ENCODE measurements at regions not wholly inside any gene's neighbourhood (a gene's known extent, or its start where the extent isn't known, plus 50 kb on each side); places are given as distances from the start of the nearest gene placed in this dataset.

DNA sequence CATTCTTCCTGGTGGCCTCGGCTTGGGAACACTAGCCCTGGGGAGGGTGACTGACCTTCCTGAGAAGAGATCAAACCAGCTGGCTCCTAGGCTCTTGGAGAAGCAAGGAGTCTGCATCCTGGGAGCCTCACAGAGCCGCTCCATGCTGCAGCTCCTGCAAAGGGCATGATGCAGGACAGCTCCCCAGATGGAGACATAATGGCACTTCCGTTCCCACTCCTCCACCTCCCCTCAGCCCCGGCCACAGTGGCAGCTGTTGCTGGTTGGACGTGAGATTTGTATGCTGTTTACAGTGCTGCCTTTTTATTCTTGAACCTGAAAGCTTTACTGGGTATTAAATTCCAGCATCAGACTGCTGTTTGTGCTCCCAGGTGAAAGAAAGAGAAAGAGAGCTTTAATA lies 83.7 kb upstream of the CTTNBP2NL start:
- no peak for DNase-seq
- intact Hi-C loops (cut with DNase I), result no loop called here

DNA sequence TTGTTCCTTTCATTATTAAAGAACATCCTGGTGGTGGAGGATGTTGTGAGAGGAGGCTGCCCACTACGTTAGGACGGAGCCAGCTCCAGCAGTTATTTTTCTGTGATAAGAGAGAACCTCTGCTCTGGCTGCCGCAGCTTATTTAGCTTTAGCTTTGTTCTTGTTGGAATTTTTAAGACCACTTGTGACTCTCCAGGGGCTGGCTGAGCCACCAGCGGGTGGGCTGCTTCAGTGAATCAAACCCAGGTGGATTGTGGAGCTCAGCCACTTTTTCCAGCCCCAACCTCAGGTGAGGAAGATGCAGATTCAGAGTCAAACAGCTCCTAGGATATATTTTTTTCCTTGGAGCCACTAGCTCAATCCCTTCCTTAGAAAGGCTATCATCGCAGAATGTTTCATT lies 83.1 kb upstream of the CTTNBP2NL start:
- intact Hi-C loops (cut with DNase I), result no loop called here
- no peak for DNase-seq

DNA sequence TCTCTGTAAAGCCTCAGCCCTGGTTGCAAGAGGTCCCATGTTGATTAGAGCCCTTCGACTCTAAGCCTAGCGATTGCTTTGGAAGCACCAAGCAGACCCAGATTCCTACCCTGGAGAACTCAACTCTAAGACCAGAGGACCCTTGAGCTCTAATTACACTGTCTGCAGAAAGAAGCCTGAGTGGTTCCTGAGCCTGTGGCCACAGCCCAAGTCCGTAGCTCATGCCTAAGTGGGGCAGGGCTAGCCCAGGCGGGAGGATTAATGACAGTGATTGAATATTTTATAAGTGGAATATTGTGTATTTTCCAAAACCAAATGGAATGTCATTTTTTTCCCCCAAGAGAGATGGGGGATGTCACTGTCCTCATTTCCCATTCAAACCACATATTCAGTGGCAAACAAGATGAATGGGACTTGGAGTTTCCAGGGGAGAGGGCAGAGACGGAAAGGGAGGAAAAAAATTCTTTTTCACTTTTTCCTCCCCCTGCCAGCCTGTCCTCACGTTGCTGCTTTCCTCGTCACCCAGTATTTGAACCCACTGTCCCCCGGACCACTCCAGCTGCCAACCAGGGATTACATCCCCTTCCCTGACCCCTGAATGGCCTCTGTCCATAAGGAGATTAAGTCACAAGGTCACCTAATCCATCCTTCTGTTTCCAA lies 79.6 kb upstream of the CTTNBP2NL start:
- intact Hi-C loops (cut with DNase I), result no loop called here
- no peak for DNase-seq

DNA sequence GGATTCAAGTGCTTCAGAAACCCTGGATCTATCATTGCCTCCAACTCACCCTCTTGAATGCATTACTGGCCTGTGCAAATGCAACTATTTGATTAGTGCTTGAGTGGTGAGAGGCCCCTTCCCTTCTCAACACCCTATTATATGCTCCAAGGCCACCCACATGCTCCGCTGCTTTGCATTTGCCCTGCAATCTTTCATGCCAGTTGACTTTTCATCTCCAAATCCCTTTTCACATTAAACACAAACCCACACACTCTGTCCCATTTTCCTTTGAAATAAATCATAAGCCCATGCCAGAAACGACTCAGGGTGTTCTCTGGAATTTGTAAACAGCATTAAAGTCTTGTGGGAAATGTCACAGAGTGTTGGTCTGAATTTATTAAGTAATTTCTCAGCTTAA lies 78.9 kb upstream of the CTTNBP2NL start:
- intact Hi-C loops (cut with DNase I), result no loop called here
- DNase-seq, result no peak

DNA sequence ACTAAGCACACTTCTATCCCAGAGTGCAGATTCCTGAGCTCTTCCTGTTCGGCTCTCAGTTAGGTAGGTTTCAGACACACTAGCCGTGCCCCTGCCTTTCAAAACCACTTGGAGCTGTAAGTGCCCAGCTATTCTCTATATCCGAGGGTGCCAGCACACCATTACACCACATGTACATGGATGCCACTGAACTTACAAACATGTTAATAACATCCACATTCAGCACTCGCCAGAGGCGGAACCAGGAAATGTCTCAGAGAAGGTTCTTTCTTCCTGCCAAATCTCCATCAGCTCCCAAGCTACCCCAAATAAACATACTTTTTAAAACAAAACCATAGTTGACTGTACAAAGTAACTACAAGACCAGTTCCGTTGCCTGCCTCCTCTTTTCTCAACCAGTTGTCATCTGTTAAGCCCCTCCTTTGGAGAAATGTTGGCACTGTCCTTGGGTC lies 78.4 kb upstream of the CTTNBP2NL start:
- DNase-seq, result no peak
- intact Hi-C loops (cut with DNase I), result no loop called here

DNA sequence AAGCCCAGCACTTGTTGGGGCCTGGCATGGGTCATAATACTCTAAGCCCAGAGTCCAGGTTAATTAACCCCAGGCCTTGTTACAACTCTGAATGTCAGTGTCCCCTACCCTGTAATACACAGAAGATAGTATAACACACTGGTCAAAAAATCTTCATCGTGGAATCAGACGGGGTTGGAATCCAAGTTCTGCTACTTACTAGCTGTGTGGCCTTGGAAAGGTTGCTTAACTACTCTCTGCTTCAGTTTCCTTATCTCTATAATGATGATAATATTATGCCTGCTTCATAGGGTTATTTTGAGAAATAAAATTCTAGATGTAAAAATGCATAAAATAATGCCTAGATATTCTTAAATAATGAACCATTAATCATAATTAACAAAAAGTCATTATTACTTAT lies 77.8 kb upstream of the CTTNBP2NL start:
- no peak for DNase-seq
- intact Hi-C loops (cut with DNase I), result no loop called here

DNA sequence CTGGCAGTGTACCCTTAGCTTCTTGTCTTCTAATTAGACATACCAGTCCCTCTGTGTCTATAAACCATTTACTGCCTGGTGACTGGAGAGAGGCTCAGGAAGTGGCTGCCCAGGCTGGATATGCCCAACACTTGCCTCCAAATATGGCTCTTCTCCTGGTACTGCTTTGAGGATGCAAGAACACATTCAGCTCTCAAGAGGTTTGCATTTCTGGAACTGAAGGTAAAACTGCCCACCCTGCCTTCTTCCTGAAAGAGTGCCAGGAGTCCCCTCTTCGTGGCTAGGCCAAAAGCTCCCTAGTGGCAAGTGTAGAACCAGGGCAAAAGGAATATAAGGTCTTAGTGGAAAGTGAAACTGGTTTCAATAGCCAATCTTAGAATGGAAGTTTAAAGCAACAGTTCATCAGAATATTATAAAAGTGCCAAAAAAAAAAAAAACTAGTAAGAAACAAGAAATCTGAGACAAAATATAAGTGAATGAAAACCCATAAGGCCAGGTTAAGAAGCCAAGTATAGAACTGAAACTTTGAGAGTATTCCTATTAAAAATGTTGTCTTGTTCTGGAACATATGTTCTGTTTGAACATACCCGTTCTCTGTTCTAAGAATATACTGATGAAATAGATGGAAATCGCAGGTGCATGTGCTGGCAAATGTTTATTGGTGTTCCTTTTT lies 77.2 kb upstream of the CTTNBP2NL start:
- no peak for DNase-seq
- intact Hi-C loops (cut with DNase I), result no loop called here

DNA sequence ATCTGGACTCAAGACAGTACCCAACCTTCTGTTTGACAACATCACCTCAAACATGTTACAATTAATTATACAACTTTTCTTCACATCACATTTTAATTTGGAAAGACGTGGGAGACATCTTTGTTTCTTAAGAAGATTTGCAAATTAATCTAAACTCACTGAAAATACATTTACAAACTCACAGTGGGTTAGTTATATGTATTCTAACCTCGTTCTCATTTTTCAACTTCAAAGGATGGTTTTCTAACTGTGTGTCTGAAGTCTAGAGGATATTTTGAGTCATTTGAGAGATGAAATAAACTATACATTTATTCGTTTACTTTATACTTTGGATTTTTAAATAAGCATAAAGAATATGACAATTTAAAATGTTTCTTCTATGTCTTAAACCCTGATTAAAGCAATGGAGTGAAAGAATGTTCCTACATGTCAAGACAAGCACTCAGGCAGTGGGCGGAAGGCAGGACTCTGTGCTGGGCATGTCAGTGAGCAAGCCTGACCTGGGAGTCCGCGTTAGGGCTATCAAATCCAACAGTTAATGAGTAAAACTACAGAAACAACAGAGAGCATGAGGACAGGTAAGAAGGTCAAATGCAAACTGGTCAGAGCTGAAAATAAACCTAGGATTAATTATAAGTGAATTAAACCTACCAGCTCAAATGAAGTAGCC lies 76.5 kb upstream of the CTTNBP2NL start:
- intact Hi-C loops (cut with DNase I), result no loop called here
- no peak for DNase-seq

DNA sequence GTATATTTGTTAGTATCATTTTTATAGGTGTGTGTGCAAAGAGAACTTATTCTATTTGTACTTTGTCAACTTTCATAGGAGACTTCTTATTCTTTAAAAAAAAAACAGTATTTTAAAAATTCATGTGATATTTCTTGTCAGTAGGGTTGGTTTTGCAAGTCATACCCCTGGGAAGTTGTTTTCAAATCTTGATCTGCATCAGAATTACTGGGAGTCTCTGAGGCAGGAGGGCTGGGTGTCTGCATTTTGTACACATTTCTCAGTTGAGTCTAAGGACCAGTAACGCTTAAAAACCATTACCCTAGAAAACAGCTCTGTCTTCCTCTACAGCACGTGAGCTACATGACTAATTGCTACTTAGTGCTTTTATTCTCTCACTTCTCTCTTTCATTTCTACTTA lies 76.0 kb upstream of the CTTNBP2NL start:
- no peak for DNase-seq
- intact Hi-C loops (cut with DNase I), result no loop called here

DNA sequence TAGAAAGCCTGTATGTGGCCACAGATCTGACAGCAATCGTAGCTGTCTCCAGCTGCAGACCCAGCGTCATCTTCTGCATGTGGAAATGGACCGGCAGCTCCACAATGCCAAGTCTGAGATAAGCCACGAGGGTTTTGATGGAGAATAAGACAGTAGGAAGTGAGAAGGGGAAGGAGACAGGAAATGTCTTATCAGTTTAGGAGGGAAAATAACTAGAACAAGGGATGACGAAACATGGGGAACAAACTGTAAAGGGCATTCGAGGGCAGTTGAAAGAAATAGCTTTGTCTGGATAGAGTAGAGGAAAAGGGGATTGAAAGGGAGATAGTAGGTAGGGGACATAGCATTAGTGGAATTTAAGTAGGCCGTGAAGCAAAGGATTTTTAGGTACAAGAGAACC lies 74.0 kb upstream of the CTTNBP2NL start:
- intact Hi-C loops (cut with DNase I), result no loop called here
- no peak for DNase-seq

DNA sequence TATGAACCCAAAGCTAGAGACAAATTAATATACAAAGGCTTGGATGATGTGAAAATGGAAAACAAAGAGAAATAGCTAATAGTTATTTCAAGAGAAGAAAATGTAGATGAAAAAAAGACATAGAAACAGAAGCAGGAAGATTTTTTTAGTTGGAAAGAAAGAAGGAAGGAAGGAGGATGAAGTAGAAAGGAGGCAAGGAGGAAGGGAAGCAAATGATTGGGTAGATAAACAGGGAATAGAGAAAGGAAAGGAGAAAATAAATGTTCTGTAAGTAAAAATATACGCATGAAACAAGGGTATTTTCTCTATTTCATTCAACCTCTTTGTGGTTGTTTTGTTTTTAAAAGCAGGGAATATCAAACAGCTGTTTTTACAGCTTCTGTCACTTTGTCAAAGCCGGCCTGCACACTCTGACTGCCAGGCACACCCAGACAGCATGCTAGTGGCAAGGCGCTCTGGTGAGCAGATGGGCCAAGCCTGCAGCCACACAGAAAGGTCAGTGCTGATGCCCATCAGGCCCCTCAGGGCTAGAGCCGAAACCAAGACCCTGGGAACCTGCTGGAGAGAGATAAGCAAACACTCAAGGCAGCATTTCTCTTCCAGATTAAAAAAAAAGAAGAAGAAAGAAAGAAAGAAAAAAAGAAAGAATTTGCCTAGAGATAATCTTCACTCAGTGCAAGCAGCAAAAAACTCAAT lies 72.9 kb upstream of the CTTNBP2NL start:
- intact Hi-C loops (cut with DNase I), result no loop called here

DNA sequence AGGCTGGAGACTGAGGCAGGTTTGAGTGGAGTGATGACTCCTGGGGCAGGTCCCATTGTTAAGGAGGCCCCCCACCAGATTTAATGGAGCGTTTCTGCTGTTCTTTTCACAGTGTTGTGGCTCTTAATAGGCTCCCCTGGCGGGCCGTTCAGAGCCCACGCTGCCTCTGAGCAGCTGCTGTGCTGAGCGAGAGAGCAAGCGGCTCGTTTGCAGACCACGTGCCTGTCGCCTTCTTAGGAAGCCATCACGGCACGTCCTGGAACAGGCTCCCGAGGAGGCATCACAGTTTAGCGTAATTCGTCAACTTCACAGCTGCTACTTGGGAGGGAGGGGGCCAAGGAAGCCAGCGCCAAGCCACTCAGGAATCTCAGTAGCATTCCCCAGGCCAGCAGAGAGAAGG lies 70.5 kb upstream of the CTTNBP2NL start:
- DNase-seq, result peak in 9 of 10 donors; percentile 28 to 96 (median 69)
- intact Hi-C loops (cut with DNase I), result no loop called here

More for the DNA sequence above, 72.9 kb upstream of the CTTNBP2NL start:
- no peak for DNase-seq

DNA sequence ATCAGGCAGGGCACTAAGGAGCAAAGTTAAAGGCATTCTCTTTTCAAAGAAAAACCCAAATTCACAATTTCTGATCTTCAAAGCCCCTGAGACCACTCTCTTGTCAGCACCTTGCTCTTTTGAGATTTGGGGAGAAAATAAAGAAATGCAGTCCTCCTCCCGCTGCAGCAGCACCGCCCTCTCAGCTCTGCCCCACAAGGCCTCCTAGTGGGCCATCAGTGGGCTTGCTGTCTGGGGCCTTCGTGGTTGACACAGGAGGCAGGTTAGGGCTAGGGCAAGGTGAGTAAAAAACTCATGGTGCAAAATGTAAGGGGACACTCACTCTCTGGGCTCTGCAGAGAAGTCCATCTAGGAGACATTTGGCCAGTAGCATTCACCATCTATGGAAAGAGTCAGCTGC lies 67.4 kb upstream of the CTTNBP2NL start:
- intact Hi-C loops (cut with DNase I), result no loop called here
- no peak for DNase-seq

DNA sequence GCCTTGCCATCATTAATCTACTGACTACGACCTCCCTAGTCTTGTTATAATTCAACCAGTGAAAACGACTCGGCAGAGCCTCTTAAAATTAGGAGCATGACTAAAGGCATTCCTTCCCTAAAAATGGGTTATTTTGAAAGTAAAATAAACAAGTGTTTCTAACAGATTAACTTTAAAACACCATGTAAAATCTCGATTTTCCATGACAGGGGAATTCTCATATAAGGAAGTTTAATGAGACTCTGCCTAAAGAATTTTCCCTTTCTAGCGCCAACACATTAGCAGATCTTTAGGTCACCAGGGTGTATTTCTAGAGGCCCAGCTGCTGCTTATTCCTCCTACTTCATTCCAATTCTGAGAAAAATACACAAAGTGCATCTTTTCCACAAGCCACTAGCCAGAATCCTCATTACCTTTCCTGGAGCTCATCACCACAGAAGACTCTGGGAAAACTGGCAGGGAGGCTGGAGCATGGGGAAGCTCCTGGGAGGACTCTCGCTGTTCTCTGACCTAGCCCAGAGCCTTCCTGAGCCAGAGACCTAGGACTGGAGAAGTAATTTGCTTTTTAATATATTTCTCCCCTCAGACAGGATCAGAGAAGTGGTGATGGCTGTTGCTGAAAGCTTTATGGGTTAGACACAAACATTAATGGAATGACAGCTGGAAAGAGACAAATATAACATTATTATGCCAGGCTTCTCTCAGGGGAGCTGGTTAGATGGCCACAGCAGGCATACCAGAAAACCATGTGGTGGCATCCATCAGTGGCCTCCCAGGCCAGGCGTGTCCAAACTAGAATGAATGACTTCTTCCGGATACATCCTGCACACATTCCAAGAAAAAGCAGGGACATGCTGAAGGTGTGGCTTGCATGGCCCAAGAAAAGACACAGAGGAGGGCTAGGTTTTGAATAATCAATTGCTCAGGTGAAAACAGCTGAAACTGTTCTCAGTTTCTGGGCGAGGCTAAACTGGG lies 63.6 kb upstream of the CTTNBP2NL start:
- no peak for DNase-seq
- intact Hi-C loops (cut with DNase I), result no loop called here

DNA sequence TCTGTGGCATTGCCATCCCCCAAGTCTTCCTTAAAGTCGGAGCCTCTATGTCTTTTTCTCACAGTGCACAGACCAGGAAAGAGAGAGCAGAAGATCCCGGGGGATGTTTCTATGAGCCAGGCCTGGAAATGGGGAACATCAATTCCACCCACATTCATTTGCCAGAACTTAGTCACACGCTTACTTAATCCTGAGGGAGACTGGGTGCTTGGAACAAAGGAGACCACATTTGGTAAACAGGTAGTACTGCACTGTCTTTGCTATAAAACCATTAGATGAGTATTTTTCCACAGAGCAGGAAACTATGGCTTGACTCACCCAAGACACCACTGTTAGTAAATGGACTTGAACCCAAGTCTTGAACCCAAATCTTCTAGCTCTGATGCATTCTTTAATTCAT lies 60.7 kb upstream of the CTTNBP2NL start:
- intact Hi-C loops (cut with DNase I), result no loop called here
- no peak for DNase-seq

DNA sequence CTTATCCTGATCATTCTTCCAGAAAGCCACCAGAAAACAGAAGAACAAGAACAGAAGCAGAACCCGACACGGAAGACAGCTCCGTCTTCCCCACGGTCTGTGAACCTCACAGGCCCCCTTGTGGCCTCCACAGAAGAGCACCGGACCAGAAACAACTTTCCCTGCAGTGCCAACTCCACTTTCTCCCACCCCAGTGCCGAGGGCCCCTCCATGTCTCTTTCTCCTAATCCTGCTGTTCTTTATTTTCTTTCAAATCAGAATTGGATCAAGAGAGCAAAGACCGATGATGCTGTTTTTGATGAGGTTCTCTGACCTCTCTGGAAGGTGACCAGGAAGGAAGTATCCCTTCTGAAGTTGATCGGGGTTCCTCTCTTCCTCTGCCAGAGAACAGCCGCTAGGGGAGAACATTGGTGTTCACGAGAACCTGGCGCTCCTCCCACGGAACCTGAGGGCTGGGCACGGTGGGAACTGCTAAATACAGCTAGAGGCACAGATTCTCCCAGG lies 58.9 kb upstream of the CTTNBP2NL start:
- peak in 9 of 10 donors; percentile 26 to 94 (median 50) for DNase-seq

DNA sequence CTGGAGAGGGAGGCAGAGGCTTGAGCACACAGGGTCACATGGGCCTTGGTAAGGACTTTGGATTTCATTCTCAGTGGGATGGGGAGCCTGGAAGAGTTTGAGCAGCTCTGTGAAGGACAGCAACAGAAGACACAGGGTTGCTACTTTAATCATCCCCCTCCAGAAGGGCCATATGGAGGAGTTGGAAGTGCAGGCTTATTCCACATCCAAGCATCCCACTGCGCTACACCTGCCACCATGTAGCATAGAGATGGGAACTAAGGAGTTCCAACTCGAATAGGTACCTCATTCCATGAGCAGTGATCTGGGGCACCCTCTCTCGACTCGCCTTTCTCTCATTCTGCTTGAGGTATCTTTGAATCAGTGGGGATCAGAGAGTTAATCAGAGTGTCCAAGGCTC lies 54.0 kb upstream of the CTTNBP2NL start:
- no peak for DNase-seq
- intact Hi-C loops (cut with DNase I), result no loop called here

More for the DNA sequence above, 58.9 kb upstream of the CTTNBP2NL start:
- intact Hi-C loops (cut with DNase I), result no loop called here

DNA sequence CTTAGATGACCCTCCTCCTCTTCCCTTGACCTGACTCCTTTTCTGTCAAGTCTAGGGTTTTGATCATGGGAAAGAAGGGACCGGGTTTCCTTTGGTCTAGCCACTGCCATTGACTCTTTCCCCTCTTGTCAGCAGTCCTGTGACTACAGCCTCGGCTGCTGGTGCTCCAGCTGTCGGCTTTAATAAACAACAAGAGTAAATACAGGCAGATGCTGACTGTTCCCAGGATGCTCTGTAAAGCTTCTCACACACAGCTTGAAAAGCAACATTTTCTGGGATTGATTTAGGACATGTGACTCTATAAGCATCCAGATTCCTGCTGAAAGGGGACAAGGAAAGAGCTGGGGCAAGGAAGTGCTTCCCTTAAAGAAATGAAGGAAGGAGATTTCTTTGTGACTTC lies 53.5 kb upstream of the CTTNBP2NL start:
- no peak for DNase-seq

DNA sequence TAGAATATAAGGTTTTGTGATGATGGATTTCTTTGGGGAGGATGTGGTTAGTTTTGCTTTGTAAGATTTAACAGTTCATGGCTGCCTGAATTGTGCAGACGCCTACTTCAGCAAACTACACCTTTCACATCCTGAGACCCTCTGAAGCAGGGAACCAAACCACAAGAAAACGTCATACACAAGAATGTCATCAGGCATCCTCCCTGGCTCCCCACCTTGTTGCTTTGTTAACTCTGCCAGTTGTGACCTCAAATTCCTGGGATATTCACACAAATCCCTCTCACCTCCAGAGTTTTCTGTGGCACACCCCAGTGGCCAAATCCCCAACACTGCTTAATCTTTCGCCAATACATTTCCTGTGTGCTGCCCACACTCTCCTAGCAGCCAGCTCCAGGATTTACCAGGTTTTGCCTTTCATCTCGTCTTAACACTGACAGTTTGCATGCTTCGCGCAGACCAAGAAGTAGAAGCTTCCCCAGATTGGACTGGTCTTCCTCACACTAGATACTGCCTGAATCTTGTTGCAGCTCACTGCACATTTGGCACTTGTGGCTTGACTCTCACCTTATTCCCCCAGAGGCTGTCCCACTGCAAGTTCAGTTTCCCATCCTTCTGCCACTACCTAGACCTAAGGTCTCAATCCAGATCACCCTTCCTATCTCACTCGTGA lies 51.1 kb upstream of the CTTNBP2NL start:
- DNase-seq, result no peak
- intact Hi-C loops (cut with DNase I), result no loop called here

More for the DNA sequence above, 53.5 kb upstream of the CTTNBP2NL start:
- intact Hi-C loops (cut with DNase I), result no loop called here

Measured in posterior cingulate gyrus (tissue), 11 donors.